ENCODE measurements at regions not wholly inside any gene's neighbourhood (a gene's known extent, or its start where the extent isn't known, plus 50 kb on each side); places are given as distances from the start of the nearest gene placed in this dataset.

- Histone ChIP-seq H3K27me3 (ENCODE audit: control insufficient read depth, insufficient read depth, low read length) (no peaks in the 10 kb centered on the region), H3K4me2 (ENCODE audit: low read length) (no peak overlapping the region), H3K9ac (no peak overlapping the region), H3K79me2 (no peaks in the 10 kb centered on the region), H3K9me3 (ENCODE audit: control insufficient read depth, low read length) (no peaks in the 10 kb centered on the region), H3K4me1 (no peaks in the 10 kb centered on the region), H2AFZ (no peak overlapping the region), H3K27ac (no peak overlapping the region), H3K4me3 (ENCODE audit: low read depth, low read length) (no peak overlapping the region), H3K36me3 (ENCODE audit: control insufficient read depth, insufficient read depth, low read length) (no peaks in the 10 kb centered on the region)
- TF ChIP-seq CTCF (IDR thresholded peaks at IDR 0.05): no peak
These were observed 270.9 kb downstream of the CHRM3 start for GRCh38 chr1:239657291-239657690.

DNA sequence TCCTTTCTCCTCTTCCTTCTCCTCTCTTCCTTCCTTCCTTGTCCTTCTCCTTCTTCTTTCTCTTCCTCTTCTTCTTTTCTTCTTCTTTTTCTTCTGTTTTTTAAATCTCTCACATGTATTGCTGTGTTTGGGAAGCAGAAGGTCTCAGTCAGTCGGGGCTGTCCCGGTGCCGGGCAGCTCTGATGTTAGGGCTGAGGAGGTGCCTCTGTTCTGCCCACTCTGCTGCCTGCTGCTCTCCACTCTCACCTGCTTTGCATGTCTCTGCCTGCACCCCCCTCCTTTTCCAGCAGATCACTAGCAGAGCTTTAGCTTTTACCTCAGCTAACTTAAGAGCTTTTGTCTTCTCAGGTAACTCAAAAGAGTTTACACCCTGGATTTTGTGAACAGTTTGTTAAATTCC lies 276.6 kb downstream of the CHRM3 start:
- Histone ChIP-seq H3K4me1 (no peaks in the 10 kb centered on the region), H3K4me2 (ENCODE audit: low read length) (no peak overlapping the region), H3K9me3 (ENCODE audit: control insufficient read depth, low read length) (no peaks in the 10 kb centered on the region), H3K9ac (no peak overlapping the region), H2AFZ (no peak overlapping the region), H3K79me2 (no peaks in the 10 kb centered on the region), H3K4me3 (ENCODE audit: low read depth, low read length) (no peak overlapping the region), H3K36me3 (ENCODE audit: control insufficient read depth, insufficient read depth, low read length) (no peaks in the 10 kb centered on the region), H3K27me3 (ENCODE audit: control insufficient read depth, insufficient read depth, low read length) (no peaks in the 10 kb centered on the region), H3K27ac (no peak overlapping the region)
- TF ChIP-seq CTCF (IDR thresholded peaks at IDR 0.05): no peak

DNA sequence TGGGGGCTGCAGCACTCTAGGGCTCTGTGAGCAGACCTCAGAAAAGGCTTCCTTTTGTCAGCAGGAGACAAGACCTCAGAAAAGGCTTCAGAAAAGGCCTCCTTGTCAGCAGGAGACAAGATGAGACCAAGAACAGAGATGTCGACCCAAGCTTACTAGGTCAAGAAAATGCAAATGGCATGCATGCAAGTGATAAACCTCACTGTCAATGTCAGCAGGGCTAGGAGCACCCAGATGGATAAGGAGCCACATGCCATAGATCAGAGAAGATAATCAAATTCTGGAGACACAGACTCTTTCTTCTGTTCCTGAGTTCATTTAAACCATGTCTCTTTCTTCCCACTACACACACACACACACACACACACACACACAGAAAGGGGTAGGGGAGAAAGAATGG lies 285.9 kb downstream of the CHRM3 start:
- TF ChIP-seq CTCF (IDR thresholded peaks at IDR 0.05): no peak
- H2AFZ ChIP-seq: no peak overlapping the region
- H3K9me3 ChIP-seq (ENCODE audit: control insufficient read depth, low read length): no peaks in the 10 kb centered on the region
- H3K9ac ChIP-seq: no peak overlapping the region
- no peaks in the 10 kb centered on the region for H3K27me3 ChIP-seq (ENCODE audit: control insufficient read depth, insufficient read depth, low read length)
- no peak overlapping the region for H3K4me3 ChIP-seq (ENCODE audit: low read depth, low read length)
- H3K79me2 ChIP-seq: no peaks in the 10 kb centered on the region
- no peaks in the 10 kb centered on the region for H3K36me3 ChIP-seq (ENCODE audit: control insufficient read depth, insufficient read depth, low read length)
- no peaks in the 10 kb centered on the region for H3K4me1 ChIP-seq
- H3K4me2 ChIP-seq (ENCODE audit: low read length): no peak overlapping the region
- no peak overlapping the region for H3K27ac ChIP-seq

- Histone ChIP-seq H2AFZ (no peak overlapping the region), H3K9ac (no peak overlapping the region), H3K9me3 (ENCODE audit: control insufficient read depth, low read length) (no peaks in the 10 kb centered on the region), H3K4me2 (ENCODE audit: low read length) (no peak overlapping the region), H3K4me1 (no peaks in the 10 kb centered on the region), H3K4me3 (ENCODE audit: low read depth, low read length) (no peak overlapping the region), H3K27ac (no peak overlapping the region), H3K36me3 (ENCODE audit: control insufficient read depth, insufficient read depth, low read length) (no peaks in the 10 kb centered on the region), H3K79me2 (no peaks in the 10 kb centered on the region), H3K27me3 (ENCODE audit: control insufficient read depth, insufficient read depth, low read length) (no peaks in the 10 kb centered on the region)
- no peak for TF ChIP-seq CTCF (IDR thresholded peaks at IDR 0.05)
These were observed 289.4 kb downstream of the CHRM3 start for GRCh38 chr1:239675735-239676134.

DNA sequence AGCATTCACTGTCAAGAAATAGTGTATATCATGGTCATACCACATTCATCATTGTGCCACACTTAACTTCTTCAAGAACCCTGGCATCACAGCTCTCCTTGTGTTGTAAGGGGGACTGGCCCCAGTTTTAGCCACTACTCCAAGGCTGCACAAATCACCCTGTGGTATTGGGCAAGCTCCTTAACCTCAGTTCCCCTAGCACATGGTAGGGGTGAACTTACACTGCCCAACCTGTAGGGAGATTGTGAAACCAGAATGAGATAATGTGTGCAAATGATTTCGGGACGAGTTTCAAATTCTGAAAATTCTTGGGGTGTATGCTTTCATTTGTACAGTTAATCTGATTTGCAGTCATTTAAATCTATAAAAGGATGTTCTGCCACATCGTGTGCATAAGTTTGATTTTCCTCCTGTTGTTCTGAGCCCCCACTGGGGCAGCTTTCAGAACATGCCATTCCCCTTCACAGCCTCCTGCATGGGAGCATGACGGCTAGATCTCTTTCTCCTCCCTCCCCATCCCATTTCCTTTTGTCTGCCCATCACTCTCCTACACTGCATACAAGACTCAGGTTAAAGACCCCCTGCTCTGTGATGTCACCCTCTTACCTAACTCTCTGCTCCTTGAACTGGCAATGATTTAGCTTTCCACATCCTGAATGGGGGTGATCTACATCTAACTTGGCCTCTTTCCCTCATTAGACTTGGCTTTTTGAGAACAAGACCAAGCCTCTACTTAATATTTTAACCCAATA lies 290.3 kb downstream of the CHRM3 start:
- H3K79me2 ChIP-seq: no peaks in the 10 kb centered on the region
- no peak overlapping the region for H2AFZ ChIP-seq
- no peak overlapping the region for H3K27ac ChIP-seq
- no peaks in the 10 kb centered on the region for H3K27me3 ChIP-seq (ENCODE audit: control insufficient read depth, insufficient read depth, low read length)
- no peak overlapping the region for H3K9ac ChIP-seq
- no peaks in the 10 kb centered on the region for H3K4me1 ChIP-seq
- no peaks in the 10 kb centered on the region for H3K36me3 ChIP-seq (ENCODE audit: control insufficient read depth, insufficient read depth, low read length)
- no peak overlapping the region for H3K4me2 ChIP-seq (ENCODE audit: low read length)
- no peak overlapping the region for H3K4me3 ChIP-seq (ENCODE audit: low read depth, low read length)
- H3K9me3 ChIP-seq (ENCODE audit: control insufficient read depth, low read length): no peaks in the 10 kb centered on the region
- TF ChIP-seq CTCF (IDR thresholded peaks at IDR 0.05): no peak
